ENCODE measurements at regions not wholly inside any gene's neighbourhood (a gene's known extent, or its start where the extent isn't known, plus 50 kb on each side); places are given as distances from the start of the nearest gene placed in this dataset.
"Not testable (repeated sequence)": the region's sequence is repeated elsewhere in the genome, so short reads cannot be mapped to it uniquely, and the experiment has no call there.

- no peak for TF ChIP-seq POLR2A (IDR thresholded peaks at IDR 0.05)
- no peak for TF ChIP-seq CTCF (IDR thresholded peaks at IDR 0.05)
- Histone ChIP-seq H3K4me3 (replicated peaks in 1 of 3) (no peak overlapping the region), H3K27me3 (no peaks in the 10 kb centered on the region), H3K27ac (no peak overlapping the region), H3K4me1 (no peaks in the 10 kb centered on the region), H3K9me3 (no peaks in the 10 kb centered on the region), H3K36me3 (no peaks in the 10 kb centered on the region)
- WGBS, 2 donors, result 88 to 90% methylated on average over 3 of the region's 3 CpGs
- DNase-seq, result no peak
- intact Hi-C loops (cut with DNase I), result no loop called here
Observed at GRCh38 chr18:9001209-9001608, 101.3 kb upstream of the NDUFV2 start.

- Histone ChIP-seq H3K4me3 (replicated peaks in 1 of 3) (no peak overlapping the region), H3K4me1 (no peaks in the 10 kb centered on the region), H3K9me3 (no peaks in the 10 kb centered on the region), H3K27me3 (no peaks in the 10 kb centered on the region), H3K27ac (no peak overlapping the region), H3K36me3 (no peaks in the 10 kb centered on the region)
- intact Hi-C loops (cut with DNase I), result no loop called here
- DNase-seq, result no peak
- WGBS, 2 donors, result 90 to 93% methylated on average over 5 of the region's 5 CpGs
- TF ChIP-seq CTCF (IDR thresholded peaks at IDR 0.05), result no peak
- TF ChIP-seq POLR2A (IDR thresholded peaks at IDR 0.05), result no peak
Observed at GRCh38 chr18:9003406-9004100, 98.9 kb upstream of the NDUFV2 start.

- H3K36me3 ChIP-seq; H3K27me3 ChIP-seq; DNase-seq; H3K9me3 ChIP-seq; H3K27ac ChIP-seq; H3K4me3 ChIP-seq (replicated peaks in 1 of 3); intact Hi-C loops (cut with DNase I); H3K4me1 ChIP-seq: not testable (repeated sequence)
- 100% methylated on average over 2 of the region's 2 CpGs for WGBS, 2 donors
Observed at GRCh38 chr18:9004308-9004707, 98.2 kb upstream of the NDUFV2 start.

- intact Hi-C loops (cut with DNase I); H3K36me3 ChIP-seq; H3K27ac ChIP-seq; DNase-seq; H3K4me1 ChIP-seq; H3K4me3 ChIP-seq (replicated peaks in 1 of 3); H3K27me3 ChIP-seq; H3K9me3 ChIP-seq: not testable (repeated sequence)
- 63 to 98% methylated on average over 3 of the region's 3 CpGs for WGBS, 2 donors
Observed at GRCh38 chr18:9007700-9008099, 94.8 kb upstream of the NDUFV2 start.

GRCh38 chr18:9008200-9008708 is 94.2 kb upstream of the NDUFV2 start:
- no peaks in the 10 kb centered on the region for H3K4me1 ChIP-seq
- no peak for DNase-seq
- no peaks in the 10 kb centered on the region for H3K36me3 ChIP-seq
- no peaks in the 10 kb centered on the region for H3K27me3 ChIP-seq
- intact Hi-C loops (cut with DNase I), result no loop called here
- no peaks in the 10 kb centered on the region for H3K9me3 ChIP-seq
- H3K27ac ChIP-seq, result no peak overlapping the region
- WGBS, 2 donors, result 84 to 89% methylated on average over 5 of the region's 5 CpGs
- no peak for TF ChIP-seq CTCF (IDR thresholded peaks at IDR 0.05)
- no peak for TF ChIP-seq POLR2A (IDR thresholded peaks at IDR 0.05)
- no peak overlapping the region for H3K4me3 ChIP-seq (replicated peaks in 1 of 3)

- no peak for DNase-seq
- intact Hi-C loops (cut with DNase I), result no loop called here
- 86 to 91% methylated on average over 19 of the region's 19 CpGs for WGBS, 2 donors
- H3K9me3 ChIP-seq, result no peaks in the 10 kb centered on the region
- no peaks in the 10 kb centered on the region for H3K36me3 ChIP-seq
- no peak overlapping the region for H3K4me3 ChIP-seq (replicated peaks in 1 of 3)
- no peaks in the 10 kb centered on the region for H3K27me3 ChIP-seq
- H3K4me1 ChIP-seq, result no peaks in the 10 kb centered on the region
- TF ChIP-seq CTCF (IDR thresholded peaks at IDR 0.05) (no peak), POLR2A (IDR thresholded peaks at IDR 0.05) (no peak)
- H3K27ac ChIP-seq, result no peak overlapping the region
Observed at GRCh38 chr18:9008709-9009635, 93.5 kb upstream of the NDUFV2 start.

Data from thyroid gland (tissue), 4 donors.